Endodermal cell (in vitro differentiated cells): ENCODE measurements at regions not wholly inside any gene's neighbourhood (a gene's known extent, or its start where the extent isn't known, plus 50 kb on each side); places are given as distances from the start of the nearest gene placed in this dataset.

Experiments
- DNase-seq: peaks from one replicate; pipeline ENCODE4 v3.0.0-alpha.2; 2017
- H3K27ac ChIP-seq: 2 replicates; pipeline ENCODE4 v1.5.1; 2013; ENCODE audit warnings: mild to moderate bottlenecking, low read depth, low read length, moderate library complexity
- H3K27me3 ChIP-seq: 2 replicates; pipeline ENCODE4 v1.6.1; 2013; ENCODE audit warnings: mild to moderate bottlenecking, low read length, moderate library complexity; ENCODE audit not compliant: insufficient read depth, control insufficient read depth, poor library complexity, severe bottlenecking
- H3K36me3 ChIP-seq: 2 replicates; pipeline ENCODE4 v1.7.0; 2013; ENCODE audit warnings: mild to moderate bottlenecking, low read length, moderate library complexity; ENCODE audit not compliant: control insufficient read depth, insufficient read depth
- H3K4me1 ChIP-seq: one replicate; pipeline ENCODE4 v1.7.0; 2013; ENCODE audit warnings: low read length; ENCODE audit not compliant: control insufficient read depth, insufficient read depth
- H3K4me3 ChIP-seq: 2 replicates; pipeline ENCODE4 v1.5.1; 2013; ENCODE audit warnings: mild to moderate bottlenecking, low read length, moderate library complexity
- H3K9ac ChIP-seq: 2 replicates; pipeline ENCODE4 v1.6.1; 2013; ENCODE audit warnings: mild to moderate bottlenecking, low read length, moderate library complexity; ENCODE audit not compliant: poor library complexity, severe bottlenecking; ENCODE audit errors: extremely low read depth
- H3K9me3 ChIP-seq: 2 replicates; pipeline ENCODE4 v1.6.1; 2013; ENCODE audit warnings: mild to moderate bottlenecking, low read length, moderate library complexity; ENCODE audit not compliant: control insufficient read depth
- H3K27ac Mint-ChIP-seq: 2 replicates; pipeline ENCODE4 v1.8.0; 2020; ENCODE audit warnings: mixed read lengths
- H3K27me3 Mint-ChIP-seq: 2 replicates; pipeline ENCODE4 v1.8.0; 2021; ENCODE audit warnings: mild to moderate bottlenecking, mixed read lengths; ENCODE audit not compliant: insufficient read depth
- H3K36me3 Mint-ChIP-seq: 2 replicates; pipeline ENCODE4 v1.8.0; 2020; ENCODE audit warnings: low read depth, mixed read lengths
- H3K4me1 Mint-ChIP-seq: 2 replicates; pipeline ENCODE4 v1.8.0; 2020; ENCODE audit warnings: mixed read lengths
- H3K4me3 Mint-ChIP-seq: 2 replicates; pipeline ENCODE4 v1.8.0; 2020; ENCODE audit warnings: mild to moderate bottlenecking, moderate library complexity, mixed read lengths
- H3K9me3 Mint-ChIP-seq: 2 replicates; pipeline ENCODE4 v1.8.0; 2020; ENCODE audit warnings: mild to moderate bottlenecking, mixed read lengths
- CTCF ChIP-seq: fragments of 200-600 bp; sonication (generic); conservative IDR thresholded peaks from 2 replicates; pipeline ENCODE4 v1.5.0; 2021; ENCODE audit warnings: antibody characterized with exemption, mild to moderate bottlenecking
- WGBS, 2 experiments: methylation state at CpG; one replicate each; pipeline versions ENCODE4 v1.1.5 to v1.1.7; 2013; ENCODE audit warnings: missing lambda C conversion rate in 2 of 2, mixed read lengths in 1 of 2; ENCODE audit not compliant: insufficient coverage in 1 of 2, insufficient read length in 1 of 2; 5-methylcytosine and 5-hydroxymethylcytosine counted together

DNA sequence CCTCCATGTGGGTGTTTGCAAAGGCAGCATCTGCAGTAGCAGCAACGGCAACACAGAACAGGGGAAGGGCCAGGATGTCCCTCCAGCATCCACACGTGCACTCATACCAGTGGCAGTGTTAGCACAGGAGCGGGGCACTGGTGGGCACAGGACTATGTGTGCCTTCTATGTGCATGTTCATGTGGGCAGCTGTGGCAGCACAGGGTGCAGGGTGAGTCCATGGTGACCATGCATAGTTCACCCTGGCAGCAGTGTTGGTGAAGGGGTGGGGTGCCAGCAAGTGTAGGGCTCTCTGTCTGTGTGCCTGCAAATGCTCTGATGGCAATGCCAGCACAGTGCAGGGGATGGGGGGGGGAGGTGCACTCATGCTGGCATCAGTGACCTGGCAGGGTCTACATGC lies 222.1 kb upstream of the SOX14 start:
- Mint-ChIP-seq H3K36me3 (no peaks in the 10 kb centered on the region), H3K27ac (no peak overlapping the region), H3K4me3 (no peak overlapping the region), H3K9me3 (peaks cover 41% of the 10 kb centered on the region), H3K27me3 (peaks cover 38% of the 10 kb centered on the region), H3K4me1 (peaks cover 2% of the 10 kb centered on the region)
- Histone ChIP-seq H3K27me3 (no peaks in the 10 kb centered on the region), H3K4me1 (no peaks in the 10 kb centered on the region), H3K36me3 (no peaks in the 10 kb centered on the region), H3K4me3 (no peak overlapping the region), H3K27ac (no peak overlapping the region), H3K9ac (no peak overlapping the region), H3K9me3 (peaks cover 7% of the 10 kb centered on the region)
- TF ChIP-seq CTCF = no peak
- no peak for DNase-seq
- WGBS, 2 experiments = 93 to 95% methylated on average over 2 to 3 of the region's 3 CpGs

GRCh38 chr3:137554242-137554641 lies 209.9 kb upstream of the SOX14 start:
- H3K27ac ChIP-seq = no peak overlapping the region
- Mint-ChIP-seq H3K27ac (no peak overlapping the region), H3K4me1 (no peaks in the 10 kb centered on the region), H3K27me3 (peaks cover 8% of the 10 kb centered on the region), H3K4me3 (no peak overlapping the region), H3K9me3 (peaks cover 3% of the 10 kb centered on the region), H3K36me3 (no peaks in the 10 kb centered on the region)
- no peak for TF ChIP-seq CTCF
- no peaks in the 10 kb centered on the region for H3K9me3 ChIP-seq
- H3K36me3 ChIP-seq = no peaks in the 10 kb centered on the region
- no peak for DNase-seq
- no peaks in the 10 kb centered on the region for H3K27me3 ChIP-seq
- H3K4me3 ChIP-seq = no peak overlapping the region
- H3K4me1 ChIP-seq = no peaks in the 10 kb centered on the region
- WGBS, 2 experiments = 94 to 100% methylated on average over 1 to 2 of the region's 2 CpGs
- H3K9ac ChIP-seq = no peak overlapping the region

DNA sequence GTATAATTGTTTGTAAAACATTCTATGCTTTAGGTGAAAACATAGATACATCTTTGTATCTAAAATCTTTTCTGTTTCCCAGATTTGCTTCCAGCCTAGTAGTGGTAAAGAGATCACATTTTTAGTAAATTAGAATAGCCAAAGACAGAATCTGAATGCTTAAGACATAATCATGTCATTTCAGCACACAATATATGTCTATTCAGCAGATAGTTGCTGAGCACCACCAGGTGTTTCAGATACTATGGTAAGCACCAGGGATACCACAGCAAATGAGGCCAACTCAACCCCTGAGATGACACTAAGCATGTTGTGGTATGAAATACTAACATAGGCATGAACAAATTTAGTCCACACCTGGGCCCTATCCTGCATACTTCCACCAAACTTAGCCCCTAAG lies 195.2 kb upstream of the SOX14 start:
- H3K27me3 Mint-ChIP-seq = peaks cover 8% of the 10 kb centered on the region

More for the DNA sequence above, 195.2 kb upstream of the SOX14 start:
- H3K9ac ChIP-seq = no peak overlapping the region
- Mint-ChIP-seq H3K27ac (no peak overlapping the region), H3K9me3 (peaks cover 7% of the 10 kb centered on the region), H3K4me3 (no peak overlapping the region), H3K36me3 (no peaks in the 10 kb centered on the region), H3K4me1 (no peaks in the 10 kb centered on the region)
- no peak overlapping the region for H3K4me3 ChIP-seq
- no peaks in the 10 kb centered on the region for H3K36me3 ChIP-seq
- no peak overlapping the region for H3K27ac ChIP-seq
- DNase-seq = no peak
- no peaks in the 10 kb centered on the region for H3K27me3 ChIP-seq
- H3K4me1 ChIP-seq = no peaks in the 10 kb centered on the region
- TF ChIP-seq CTCF = no peak
- peaks cover 10% of the 10 kb centered on the region for H3K9me3 ChIP-seq
